ENCODE measurements at regions not wholly inside any gene's neighbourhood (a gene's known extent, or its start where the extent isn't known, plus 50 kb on each side); places are given as distances from the start of the nearest gene placed in this dataset.

DNA sequence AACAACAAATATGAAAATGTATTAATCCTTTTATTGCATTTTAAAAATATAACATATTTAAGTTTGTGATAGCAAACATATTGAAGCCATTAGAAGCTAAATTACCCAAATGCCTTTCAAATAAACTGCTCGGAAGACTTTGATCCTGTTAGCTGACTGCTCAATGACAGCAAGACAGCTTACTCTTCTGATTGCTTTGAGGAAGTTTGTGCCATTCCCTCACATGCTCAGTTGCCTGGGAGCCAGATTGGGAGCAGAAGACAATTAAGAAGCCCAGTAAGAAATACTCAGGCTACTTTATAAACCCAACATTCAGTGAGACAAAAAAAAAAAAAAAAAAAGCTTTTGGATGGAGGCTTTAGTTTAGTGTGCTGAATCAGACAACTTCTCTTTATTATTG, 407.1 kb upstream of the SOX11 start:
- no peaks in the 10 kb centered on the region for H3K27me3 ChIP-seq (ENCODE audit: control insufficient read depth, insufficient read depth, low read length)
- no peak overlapping the region for H3K4me3 ChIP-seq (ENCODE audit: low read depth, low read length)
- Mint-ChIP-seq H3K27me3 (no peaks in the 10 kb centered on the region), H3K9me3 (peaks cover 4 to 11% (median 7%) of the 10 kb centered on the region in 7 donors), H3K4me3 (no peak overlapping the region), H3K4me1 (no peaks in the 10 kb centered on the region), H3K36me3 (no peaks in the 10 kb centered on the region), H3K27ac (no peak overlapping the region)
- no peak overlapping the region for H3K27ac ChIP-seq (ENCODE audit: insufficient read depth, low read length, poor library complexity, severe bottlenecking)
- no peaks in the 10 kb centered on the region for H3K4me1 ChIP-seq (ENCODE audit: control insufficient read depth, insufficient read depth, low read length, poor library complexity, severe bottlenecking)
- no peaks in the 10 kb centered on the region for H3K36me3 ChIP-seq (ENCODE audit: control insufficient read depth, insufficient read depth, low read length)
- DNase-seq (no peak), ATAC-seq (ENCODE audit: low read depth in 2 of 2) (no peak)
- H3K9me3 ChIP-seq (ENCODE audit: control insufficient read depth in 2 of 2, low read length in 2 of 2): peaks cover 0 to 4% of the 10 kb centered on the region in 2 experiments

DNA sequence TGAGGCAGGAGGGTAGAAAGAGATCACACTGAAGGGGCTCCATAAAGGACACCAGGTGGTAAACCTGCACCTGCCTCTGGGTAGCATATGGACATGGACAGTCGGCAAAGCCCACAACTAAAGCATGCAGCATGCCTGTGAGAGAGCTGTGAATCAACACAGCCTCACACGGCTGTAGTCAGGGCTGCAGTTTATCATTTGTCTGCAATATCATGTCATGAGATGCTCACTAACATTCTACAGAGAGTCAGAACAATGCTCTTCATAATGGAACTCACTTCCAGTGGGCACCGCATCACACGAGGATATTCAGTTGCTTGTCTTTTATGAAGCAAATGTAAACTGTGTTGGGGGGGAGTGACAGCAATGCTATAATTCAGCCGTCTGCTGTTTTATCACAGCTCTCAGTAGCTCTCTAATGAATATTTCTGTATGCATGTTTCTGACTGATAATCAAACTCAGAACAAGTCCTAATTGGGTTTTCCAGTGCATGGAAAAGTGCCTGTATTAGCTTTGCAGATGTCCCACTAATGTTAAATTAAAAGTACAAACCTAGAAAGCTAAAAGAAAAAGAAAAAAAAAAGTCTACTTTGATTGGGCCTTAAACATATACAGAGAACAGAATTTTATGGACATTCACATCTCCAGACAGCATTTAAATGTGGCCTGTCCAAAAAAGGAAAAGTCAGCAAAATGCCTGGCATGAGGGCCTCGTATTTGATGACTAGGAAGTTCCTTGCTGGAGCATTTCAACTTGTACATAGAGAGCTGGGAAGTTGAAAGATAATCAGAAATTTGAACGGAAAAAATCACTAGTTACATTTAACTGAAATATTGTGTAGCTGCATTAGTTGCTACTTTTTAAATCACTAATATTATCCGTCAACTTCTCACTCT, 406.1 kb upstream of the SOX11 start:
- no peaks in the 10 kb centered on the region for H3K27me3 Mint-ChIP-seq
- Histone ChIP-seq H3K36me3 (ENCODE audit: control insufficient read depth, insufficient read depth, low read length) (no peaks in the 10 kb centered on the region), H3K4me3 (ENCODE audit: low read depth, low read length) (no peak overlapping the region), H3K27me3 (ENCODE audit: control insufficient read depth, insufficient read depth, low read length) (no peaks in the 10 kb centered on the region), H3K27ac (ENCODE audit: insufficient read depth, low read length, poor library complexity, severe bottlenecking) (no peak overlapping the region), H3K4me1 (ENCODE audit: control insufficient read depth, insufficient read depth, low read length, poor library complexity, severe bottlenecking) (no peaks in the 10 kb centered on the region), H3K9me3 (ENCODE audit: control insufficient read depth in 2 of 2, low read length in 2 of 2) (peaks cover 0 to 4% of the 10 kb centered on the region in 2 experiments)
- H3K4me3 Mint-ChIP-seq: no peak overlapping the region
- H3K36me3 Mint-ChIP-seq: no peaks in the 10 kb centered on the region
- ATAC-seq (ENCODE audit: low read depth in 2 of 2) (no peak), DNase-seq (no peak)
- H3K4me1 Mint-ChIP-seq: no peaks in the 10 kb centered on the region
- peaks cover 4 to 11% (median 7%) of the 10 kb centered on the region in 7 donors for H3K9me3 Mint-ChIP-seq
- H3K27ac Mint-ChIP-seq: no peak overlapping the region

DNA sequence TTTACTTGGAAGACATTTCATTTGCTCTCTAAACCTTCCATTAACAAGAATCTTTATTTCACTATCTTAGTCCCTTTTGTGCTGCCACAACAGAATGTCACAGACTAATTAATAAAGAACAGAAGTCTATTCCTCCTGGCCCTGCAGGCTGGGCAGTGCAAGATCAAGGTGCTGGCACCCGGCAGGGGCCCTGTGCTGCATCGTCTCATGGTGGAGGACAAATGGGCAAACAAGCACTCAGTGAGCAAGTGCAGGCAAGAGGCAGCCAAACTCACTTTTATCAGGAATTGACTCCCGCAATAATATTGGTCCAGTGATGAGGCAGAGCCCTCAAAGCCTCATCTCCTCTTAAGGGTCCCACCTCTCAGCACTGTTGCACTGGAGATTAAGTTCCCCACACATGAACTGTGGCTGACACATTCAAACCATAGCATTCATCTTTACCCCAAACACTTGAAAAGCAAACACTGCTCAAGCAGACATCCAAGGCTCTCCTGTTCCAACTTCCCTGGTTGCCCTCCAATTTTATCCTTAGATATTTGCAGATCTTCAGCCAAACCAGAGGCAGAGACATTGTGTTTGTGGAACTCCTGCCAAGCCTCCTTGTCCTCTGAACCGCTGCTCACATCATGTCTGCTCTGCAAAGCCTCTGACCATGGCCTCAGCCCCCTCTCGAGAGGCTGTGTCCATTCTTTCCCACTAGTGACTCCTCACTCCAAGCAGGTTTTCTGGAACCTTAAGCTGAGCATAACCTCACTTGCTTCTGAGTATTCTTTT, 404.4 kb upstream of the SOX11 start:
- Histone ChIP-seq H3K4me1 (ENCODE audit: control insufficient read depth, insufficient read depth, low read length, poor library complexity, severe bottlenecking) (no peaks in the 10 kb centered on the region), H3K9me3 (ENCODE audit: control insufficient read depth in 2 of 2, low read length in 2 of 2) (peaks cover 0 to 4% of the 10 kb centered on the region in 2 experiments), H3K36me3 (ENCODE audit: control insufficient read depth, insufficient read depth, low read length) (no peaks in the 10 kb centered on the region), H3K27ac (ENCODE audit: insufficient read depth, low read length, poor library complexity, severe bottlenecking) (no peak overlapping the region), H3K4me3 (ENCODE audit: low read depth, low read length) (no peak overlapping the region), H3K27me3 (ENCODE audit: control insufficient read depth, insufficient read depth, low read length) (no peaks in the 10 kb centered on the region)
- no peak overlapping the region for H3K4me3 Mint-ChIP-seq
- DNase-seq (no peak), ATAC-seq (ENCODE audit: low read depth in 2 of 2) (no peak)
- no peak overlapping the region for H3K27ac Mint-ChIP-seq
- H3K4me1 Mint-ChIP-seq: no peaks in the 10 kb centered on the region
- peaks cover 4 to 22% (median 6%) of the 10 kb centered on the region in 7 donors for H3K9me3 Mint-ChIP-seq
- H3K36me3 Mint-ChIP-seq: no peaks in the 10 kb centered on the region
- no peaks in the 10 kb centered on the region for H3K27me3 Mint-ChIP-seq

DNA sequence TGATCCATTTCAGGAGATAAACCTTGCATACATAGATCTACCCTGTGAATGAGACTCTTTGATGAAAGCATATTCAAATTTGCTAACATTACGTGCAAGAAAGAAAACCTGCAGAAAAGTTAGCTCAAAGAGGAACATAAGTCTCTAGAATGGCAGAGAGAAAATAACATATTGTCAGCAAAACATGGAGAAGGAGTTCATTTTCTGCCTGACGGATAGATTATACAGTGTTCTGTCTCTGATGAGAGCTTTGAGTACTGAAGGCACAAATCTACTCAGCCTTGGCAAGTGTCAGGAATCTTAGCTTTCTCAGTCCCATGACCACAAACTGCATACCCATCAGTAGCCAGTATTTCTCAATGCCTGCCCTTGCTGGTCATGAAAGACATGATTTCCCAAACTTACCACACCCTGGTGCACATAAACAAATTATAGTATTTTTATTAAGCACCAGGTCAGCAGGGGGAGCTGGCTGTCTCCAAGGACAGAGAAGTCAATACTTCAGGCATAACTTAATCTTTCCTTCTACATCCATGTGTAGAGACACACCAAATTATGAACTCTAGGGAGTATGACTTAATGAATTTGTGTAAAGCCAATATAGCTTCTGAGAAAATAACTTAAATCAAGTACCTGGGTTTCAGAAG, 401.2 kb upstream of the SOX11 start:
- H3K27ac Mint-ChIP-seq: no peak overlapping the region
- ATAC-seq (ENCODE audit: low read depth in 2 of 2): no peak
- Histone ChIP-seq H3K27ac (ENCODE audit: insufficient read depth, low read length, poor library complexity, severe bottlenecking) (no peak overlapping the region), H3K27me3 (ENCODE audit: control insufficient read depth, insufficient read depth, low read length) (no peaks in the 10 kb centered on the region), H3K4me3 (ENCODE audit: low read depth, low read length) (no peak overlapping the region), H3K36me3 (ENCODE audit: control insufficient read depth, insufficient read depth, low read length) (no peaks in the 10 kb centered on the region), H3K9me3 (ENCODE audit: control insufficient read depth in 2 of 2, low read length in 2 of 2) (peaks cover 0 to 5% of the 10 kb centered on the region in 2 experiments), H3K4me1 (ENCODE audit: control insufficient read depth, insufficient read depth, low read length, poor library complexity, severe bottlenecking) (no peaks in the 10 kb centered on the region)
- no peaks in the 10 kb centered on the region for H3K36me3 Mint-ChIP-seq
- no peaks in the 10 kb centered on the region for H3K27me3 Mint-ChIP-seq
- DNase-seq: no peak
- no peak overlapping the region for H3K4me3 Mint-ChIP-seq
- no peaks in the 10 kb centered on the region for H3K4me1 Mint-ChIP-seq
- peaks cover 0 to 22% (median 4%) of the 10 kb centered on the region in 7 donors for H3K9me3 Mint-ChIP-seq

DNA sequence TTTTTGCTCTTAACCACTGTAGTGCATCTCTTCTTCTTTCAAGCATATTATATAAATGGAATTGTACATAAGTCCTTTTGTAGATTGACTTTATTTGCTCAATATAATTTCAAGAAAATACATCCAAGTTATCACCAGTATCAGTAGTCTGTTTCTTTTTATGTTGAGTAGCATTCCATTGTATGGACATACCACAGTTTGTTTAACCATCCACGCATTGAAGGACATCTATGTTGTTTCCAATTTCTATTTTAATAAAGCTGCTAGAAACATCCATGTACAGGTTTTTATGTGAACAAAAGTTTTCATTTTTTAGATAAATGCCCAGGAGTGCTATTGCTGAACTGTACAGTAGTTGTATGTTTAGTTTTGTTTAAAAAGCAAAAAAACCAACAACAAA, 387.5 kb upstream of the SOX11 start:
- no peak overlapping the region for H3K27ac Mint-ChIP-seq
- H3K9me3 ChIP-seq (ENCODE audit: control insufficient read depth in 2 of 2, low read length in 2 of 2): peaks cover 0 to 2% of the 10 kb centered on the region in 2 experiments
- no peak overlapping the region for H3K27ac ChIP-seq (ENCODE audit: insufficient read depth, low read length, poor library complexity, severe bottlenecking)
- no peaks in the 10 kb centered on the region for H3K27me3 ChIP-seq (ENCODE audit: control insufficient read depth, insufficient read depth, low read length)
- no peaks in the 10 kb centered on the region for H3K4me1 Mint-ChIP-seq
- no peaks in the 10 kb centered on the region for H3K36me3 Mint-ChIP-seq
- DNase-seq (no peak), ATAC-seq (ENCODE audit: low read depth in 2 of 2) (no peak)
- no peaks in the 10 kb centered on the region for H3K36me3 ChIP-seq (ENCODE audit: control insufficient read depth, insufficient read depth, low read length)
- no peaks in the 10 kb centered on the region for H3K27me3 Mint-ChIP-seq
- H3K9me3 Mint-ChIP-seq: peaks cover 3 to 26% (median 12%) of the 10 kb centered on the region in 7 donors
- no peaks in the 10 kb centered on the region for H3K4me1 ChIP-seq (ENCODE audit: control insufficient read depth, insufficient read depth, low read length, poor library complexity, severe bottlenecking)
- H3K4me3 Mint-ChIP-seq: no peak overlapping the region
- H3K4me3 ChIP-seq (ENCODE audit: low read depth, low read length): no peak overlapping the region

DNA sequence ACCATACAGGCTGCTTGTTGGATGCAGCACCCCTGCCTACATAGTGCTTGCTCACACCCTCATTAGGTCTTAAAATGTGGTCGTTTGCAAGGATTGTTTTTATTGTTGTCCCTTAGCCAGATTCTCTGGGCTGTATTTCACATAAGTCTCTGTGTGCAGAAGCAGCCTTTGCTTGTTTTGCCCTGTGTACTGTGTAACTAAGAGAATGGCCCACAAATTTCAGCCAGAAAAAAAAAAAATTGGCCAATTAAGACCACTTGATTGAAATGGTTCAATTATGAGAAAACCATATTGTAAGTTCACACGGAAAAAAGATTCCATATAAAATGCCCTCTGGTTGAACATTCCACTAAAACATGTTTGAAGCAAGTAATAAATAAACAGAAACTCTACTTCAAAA, 377.1 kb upstream of the SOX11 start:
- peaks cover 0 to 14% (median 6%) of the 10 kb centered on the region in 7 donors for H3K9me3 Mint-ChIP-seq

DNA sequence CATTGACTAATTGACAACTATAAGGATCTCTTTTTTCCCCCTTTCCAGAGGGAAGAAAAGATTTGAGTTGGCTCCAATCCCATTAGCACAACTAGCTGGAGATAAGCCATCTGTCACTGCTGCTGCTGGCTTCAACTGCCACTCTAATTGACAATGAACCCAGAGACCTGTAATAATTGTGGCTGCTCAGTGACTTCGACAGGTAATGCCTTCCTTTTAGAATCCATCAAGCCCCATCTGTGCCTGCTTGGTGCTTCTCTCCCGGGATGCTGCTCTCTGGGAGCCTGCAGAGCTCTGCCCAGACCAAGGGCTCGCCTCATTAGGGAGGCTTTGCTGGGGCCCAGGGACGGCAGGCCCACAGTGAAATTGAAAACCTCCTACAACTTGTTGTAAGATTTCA, 376.7 kb upstream of the SOX11 start:
- no peak for ATAC-seq (ENCODE audit: low read depth in 2 of 2)
- no peaks in the 10 kb centered on the region for H3K36me3 ChIP-seq (ENCODE audit: control insufficient read depth, insufficient read depth, low read length)
- peaks cover 0 to 2% of the 10 kb centered on the region in 2 experiments for H3K9me3 ChIP-seq (ENCODE audit: control insufficient read depth in 2 of 2, low read length in 2 of 2)
- Mint-ChIP-seq H3K27ac (no peak overlapping the region), H3K27me3 (no peaks in the 10 kb centered on the region), H3K4me1 (no peaks in the 10 kb centered on the region), H3K9me3 (peaks cover 0 to 13% (median 5%) of the 10 kb centered on the region in 7 donors), H3K4me3 (no peak overlapping the region), H3K36me3 (no peaks in the 10 kb centered on the region)
- DNase-seq: no peak
- no peaks in the 10 kb centered on the region for H3K4me1 ChIP-seq (ENCODE audit: control insufficient read depth, insufficient read depth, low read length, poor library complexity, severe bottlenecking)
- no peaks in the 10 kb centered on the region for H3K27me3 ChIP-seq (ENCODE audit: control insufficient read depth, insufficient read depth, low read length)
- H3K27ac ChIP-seq (ENCODE audit: insufficient read depth, low read length, poor library complexity, severe bottlenecking): no peak overlapping the region
- no peak overlapping the region for H3K4me3 ChIP-seq (ENCODE audit: low read depth, low read length)

More for the DNA sequence above, 377.1 kb upstream of the SOX11 start:
- no peaks in the 10 kb centered on the region for H3K27me3 Mint-ChIP-seq
- Histone ChIP-seq H3K27ac (ENCODE audit: insufficient read depth, low read length, poor library complexity, severe bottlenecking) (no peak overlapping the region), H3K27me3 (ENCODE audit: control insufficient read depth, insufficient read depth, low read length) (no peaks in the 10 kb centered on the region), H3K9me3 (ENCODE audit: control insufficient read depth in 2 of 2, low read length in 2 of 2) (peaks cover 0 to 2% of the 10 kb centered on the region in 2 experiments), H3K4me3 (ENCODE audit: low read depth, low read length) (no peak overlapping the region), H3K36me3 (ENCODE audit: control insufficient read depth, insufficient read depth, low read length) (no peaks in the 10 kb centered on the region), H3K4me1 (ENCODE audit: control insufficient read depth, insufficient read depth, low read length, poor library complexity, severe bottlenecking) (no peaks in the 10 kb centered on the region)
- ATAC-seq (ENCODE audit: low read depth in 2 of 2) (no peak), DNase-seq (no peak)
- no peak overlapping the region for H3K4me3 Mint-ChIP-seq
- H3K4me1 Mint-ChIP-seq: no peaks in the 10 kb centered on the region
- H3K36me3 Mint-ChIP-seq: no peaks in the 10 kb centered on the region
- H3K27ac Mint-ChIP-seq: no peak overlapping the region

Data from CD4-positive, CD25-positive, alpha-beta regulatory T cell (primary cell).